Thyroid gland (tissue), 4 donors: ENCODE measurements at regions not wholly inside any gene's neighbourhood (a gene's known extent, or its start where the extent isn't known, plus 50 kb on each side); places are given as distances from the start of the nearest gene placed in this dataset.

Source experiments
- DNase-seq, 2 donors: peaks; one replicate each; pipeline ENCODE4 v3.0.0-alpha.2; 2019
- H3K27ac ChIP-seq, 3 donors: fragments of 200-600 bp; sonication (generic); 1 replicate in 2 of 3; 2 replicates in 1 of 3; pipeline ENCODE4 v1.5.1; 2016 to 2019; ENCODE audit warnings: mild to moderate bottlenecking in 1 of 3, moderate library complexity in 1 of 3
- H3K27me3 ChIP-seq: fragments of 200-600 bp; sonication (generic); one replicate; pipeline ENCODE4 v1.5.1; 2019
- H3K36me3 ChIP-seq, 2 donors: fragments of 200-600 bp; sonication (generic); one replicate each; pipeline ENCODE4 v1.5.1; 2016 to 2019
- H3K4me1 ChIP-seq, 2 donors: fragments of 200-600 bp; sonication (generic); one replicate each; pipeline ENCODE4 v1.5.1; 2017 to 2019
- H3K4me3 ChIP-seq, 3 donors: fragments of 200-600 bp; sonication (generic); replicated peaks in 1 of 3; 1 replicate in 2 of 3; 2 replicates in 1 of 3; pipeline ENCODE4 v1.5.1; 2016; ENCODE audit warnings: mild to moderate bottlenecking in 1 of 3
- H3K9me3 ChIP-seq: fragments of 200-600 bp; sonication (generic); one replicate; pipeline ENCODE4 v1.5.1; 2017
- CTCF ChIP-seq, 6 experiments: fragments of 200-600 bp in 3 of 6; fragments of 450-650 bp in 3 of 6; sonication (generic) in 3 of 6; IDR thresholded peaks; one replicate each; pipeline ENCODE4 v1.5.1; 2016 to 2019; ENCODE audit warnings: antibody characterized with exemption in 6 of 6, mild to moderate bottlenecking in 2 of 6, inconsistent platforms in 1 of 6, moderate library complexity in 1 of 6
- POLR2A ChIP-seq, 2 donors: fragments of 450-650 bp; IDR thresholded peaks; one replicate each; pipeline ENCODE4 v1.6.1; 2017; ENCODE audit warnings: antibody characterized with exemption in 2 of 2, mild to moderate bottlenecking in 2 of 2, moderate library complexity in 1 of 2
- WGBS, 2 donors: methylation state at CpG; one replicate each; pipeline ENCODE4 v1.1.5; 2017; 5-methylcytosine and 5-hydroxymethylcytosine counted together
- intact Hi-C: fragments of 100-400 bp; cut with DNase I; formaldehyde crosslinking; loops from one replicate; pipeline ENCODE4 v1.15.1; 2023

- peaks cover 0 to 7% of the 10 kb centered on the region in 2 donors for H3K4me1 ChIP-seq
- H3K27ac ChIP-seq, result no peak overlapping the region
- TF ChIP-seq POLR2A (IDR thresholded peaks at IDR 0.05), result no peak
- no peak for TF ChIP-seq CTCF (IDR thresholded peaks at IDR 0.05)
- DNase-seq, result no peak
- H3K9me3 ChIP-seq, result no peaks in the 10 kb centered on the region
- intact Hi-C loops, result no loop called here
- no peak overlapping the region for H3K4me3 ChIP-seq
- WGBS, 2 donors, result 85 to 95% methylated on average over 8 of the region's 8 CpGs
- no peaks in the 10 kb centered on the region for H3K36me3 ChIP-seq
- H3K27me3 ChIP-seq, result no peaks in the 10 kb centered on the region
These were observed 83.1 kb upstream of the TSHZ3 start for GRCh38 chr19:31432201-31432810.

GRCh38 chr19:31436121-31436776 lies 87.0 kb upstream of the TSHZ3 start:
- DNase-seq, result no peak
- Histone ChIP-seq H3K36me3 (no peaks in the 10 kb centered on the region), H3K4me3 (no peak overlapping the region), H3K27ac (no peak overlapping the region), H3K4me1 (no peaks in the 10 kb centered on the region), H3K27me3 (no peaks in the 10 kb centered on the region), H3K9me3 (no peaks in the 10 kb centered on the region)
- TF ChIP-seq CTCF (IDR thresholded peaks at IDR 0.05) (no peak), POLR2A (IDR thresholded peaks at IDR 0.05) (no peak)
- WGBS, 2 donors, result 72 to 88% methylated on average over 4 of the region's 4 CpGs
- intact Hi-C loops, result no loop called here

GRCh38 chr19:31438401-31439269 lies 89.4 kb upstream of the TSHZ3 start:
- intact Hi-C loops, result no loop called here
- WGBS, 2 donors, result 82 to 85% methylated on average over 12 of the region's 12 CpGs

GRCh38 chr19:31439270-31439573 lies 90.0 kb upstream of the TSHZ3 start:
- intact Hi-C loops, result no loop called here
- H3K4me1 ChIP-seq, result no peaks in the 10 kb centered on the region
- H3K27me3 ChIP-seq, result no peaks in the 10 kb centered on the region
- WGBS, 2 donors, result 26 to 42% methylated on average over 4 of the region's 4 CpGs
- TF ChIP-seq CTCF (IDR thresholded peaks at IDR 0.05) (no peak), POLR2A (IDR thresholded peaks at IDR 0.05) (no peak)
- no peak overlapping the region for H3K4me3 ChIP-seq
- no peaks in the 10 kb centered on the region for H3K9me3 ChIP-seq
- no peak overlapping the region for H3K27ac ChIP-seq
- no peak for DNase-seq
- no peaks in the 10 kb centered on the region for H3K36me3 ChIP-seq

More at GRCh38 chr19:31438401-31439269, 89.4 kb upstream of the TSHZ3 start:
- H3K27me3 ChIP-seq, result no peaks in the 10 kb centered on the region
- TF ChIP-seq CTCF (IDR thresholded peaks at IDR 0.05) (no peak), POLR2A (IDR thresholded peaks at IDR 0.05) (no peak)
- no peak overlapping the region for H3K27ac ChIP-seq
- no peaks in the 10 kb centered on the region for H3K4me1 ChIP-seq
- no peak overlapping the region for H3K4me3 ChIP-seq
- DNase-seq, result no peak
- H3K36me3 ChIP-seq, result no peaks in the 10 kb centered on the region
- H3K9me3 ChIP-seq, result no peaks in the 10 kb centered on the region

- H3K4me1 ChIP-seq, result no peaks in the 10 kb centered on the region
- no peak overlapping the region for H3K27ac ChIP-seq
- H3K4me3 ChIP-seq, result no peak overlapping the region
- intact Hi-C loops, result no loop called here
- no peaks in the 10 kb centered on the region for H3K9me3 ChIP-seq
- DNase-seq, result no peak
- H3K27me3 ChIP-seq, result no peaks in the 10 kb centered on the region
- TF ChIP-seq POLR2A (IDR thresholded peaks at IDR 0.05) (no peak), CTCF (IDR thresholded peaks at IDR 0.05) (no peak)
- no peaks in the 10 kb centered on the region for H3K36me3 ChIP-seq
- WGBS, 2 donors, result 94 to 95% methylated on average over 4 of the region's 4 CpGs
These were observed 95.7 kb upstream of the TSHZ3 start for GRCh38 chr19:31444931-31445330.
